ENCODE measurements at regions not wholly inside any gene's neighbourhood (a gene's known extent, or its start where the extent isn't known, plus 50 kb on each side); places are given as distances from the start of the nearest gene placed in this dataset.

DNA sequence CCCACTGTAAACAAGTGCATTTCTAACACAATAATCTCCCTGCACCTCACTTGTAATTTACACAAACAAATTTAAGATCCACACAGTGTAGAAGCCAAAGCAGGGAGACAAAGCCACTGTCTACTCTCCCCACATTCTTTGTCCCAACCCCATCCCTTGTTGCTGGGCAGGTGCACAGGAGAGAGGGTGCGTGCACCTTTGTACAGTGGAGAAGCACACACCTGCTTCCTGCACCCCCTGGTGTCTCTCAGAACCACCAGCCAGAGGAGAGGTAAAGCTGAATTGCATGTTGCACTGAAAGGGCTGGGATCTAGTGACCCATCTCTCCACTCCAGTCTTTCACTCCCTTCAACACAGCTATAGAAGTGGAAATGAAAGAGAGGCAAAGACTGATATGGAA lies 51.4 kb upstream of the IFNG-AS1 start:
- POLR2A ChIA-PET (ENCODE audit: partially characterized antibody): no interaction called here
- H4K8ac ChIP-seq (ENCODE audit: extremely low read depth, insufficient read depth, low read length): no peak overlapping the region
- no peak overlapping the region for H4K91ac ChIP-seq (replicated peaks; ENCODE audit: insufficient read length, low read length)
- H4K20me1 ChIP-seq (replicated peaks in 1 of 2; ENCODE audit: control insufficient read depth in 1 of 2, insufficient read depth in 2 of 2, low read length in 2 of 2): no peaks in the 10 kb centered on the region
- no peak overlapping the region for H3K4me2 ChIP-seq (ENCODE audit: insufficient read depth in 1 of 2, low read depth in 2 of 2, low read length in 2 of 2)
- H3K4me3 ChIP-seq (ENCODE audit: extremely low read depth in 1 of 4, insufficient read depth in 2 of 4, low read depth in 3 of 4, low read length in 4 of 4): no peak overlapping the region
- no peak overlapping the region for H3K56ac ChIP-seq (replicated peaks; ENCODE audit: insufficient read length, low read depth, low read length)
- FAIRE-seq (no peak), DNase-seq (ENCODE audit: low read depth in 1 of 2, low spot score in 2 of 2) (no peak)
- no peak overlapping the region for H3K18ac ChIP-seq (ENCODE audit: extremely low read depth, low read length)
- no peaks in the 10 kb centered on the region for H3K79me2 ChIP-seq (ENCODE audit: control insufficient read depth in 1 of 2, insufficient read depth in 2 of 2, low read length in 2 of 2)
- H3K4ac ChIP-seq (replicated peaks; ENCODE audit: insufficient read length, low read depth, low read length): no peak overlapping the region
- WGBS, 2 experiments (ENCODE audit: extremely low coverage in 1 of 2, insufficient coverage in 1 of 2, insufficient read length in 1 of 2, insufficient replicate concordance in 2 of 2, low coverage in 1 of 2, low lambda C conversion rate in 2 of 2, missing lambda C conversion rate in 1 of 2): 88% methylated on average over 1 of the region's 1 CpG; no CpG with 5 or more reads in 1 of the 2 experiments
- no peak overlapping the region for H4K5ac ChIP-seq (ENCODE audit: insufficient read length, low read depth, low read length)
- H3K9me3 ChIP-seq (ENCODE audit: insufficient read depth in 2 of 2, low read depth in 1 of 2, low read length in 1 of 2): no peaks in the 10 kb centered on the region
- no peaks in the 10 kb centered on the region for H3K79me1 ChIP-seq (ENCODE audit: low read depth, low read length)
- no peak for TF ChIP-seq NANOG (IDR thresholded peaks at IDR 0.05; ENCODE audit: insufficient read depth, low read depth, low read length, poor library complexity, severe bottlenecking)
- TF ChIP-seq BCL11A (IDR thresholded peaks at IDR 0.05; ENCODE audit: low read depth in 2 of 2, low read length in 2 of 2): no peak
- TF ChIP-seq CHD2 (IDR thresholded peaks at IDR 0.05; ENCODE audit: low read length): no peak
- TF ChIP-seq SAP30 (IDR thresholded peaks at IDR 0.05; ENCODE audit: insufficient read depth, insufficient replicate concordance, low read length): no peak
- TF ChIP-seq YY1 (IDR thresholded peaks at IDR 0.05; ENCODE audit: low read depth, low read length): no peak
- TF ChIP-seq MAX (IDR thresholded peaks at IDR 0.05): no peak
- TF ChIP-seq TAF7 (optimal IDR thresholded peaks at IDR 0.05; ENCODE audit: borderline replicate concordance, low read depth, low read length): no peak
- TF ChIP-seq MAFK (IDR thresholded peaks at IDR 0.05; ENCODE audit: low read depth, low read length): no peak
- TF ChIP-seq SUZ12 (IDR thresholded peaks at IDR 0.05; ENCODE audit: low read length): no peak
- TF ChIP-seq CREB1 (IDR thresholded peaks at IDR 0.05): no peak
- TF ChIP-seq FOSL1 (IDR thresholded peaks at IDR 0.05; ENCODE audit: insufficient read depth, low read depth, low read length): no peak
- no peak for TF ChIP-seq RXRA (IDR thresholded peaks at IDR 0.05; ENCODE audit: insufficient read depth, low read depth, low read length)
- H3K9ac ChIP-seq (replicated peaks in 1 of 4; ENCODE audit: extremely low read depth in 1 of 4, low read depth in 3 of 4, low read length in 3 of 4): no peak overlapping the region
- H2BK5ac ChIP-seq (ENCODE audit: low read depth, low read length): no peak overlapping the region
- no peaks in the 10 kb centered on the region for H3K36me3 ChIP-seq (ENCODE audit: control insufficient read depth in 2 of 4, insufficient read depth in 4 of 4, low read length in 3 of 4)
- H3K14ac ChIP-seq (ENCODE audit: insufficient read length): no peak overlapping the region
- H3K27ac ChIP-seq (ENCODE audit: low read depth, low read length): no peak overlapping the region
- H2BK20ac ChIP-seq (ENCODE audit: low read length): no peak overlapping the region
- no peaks in the 10 kb centered on the region for H3K23me2 ChIP-seq (ENCODE audit: low read depth, low read length)
- H2BK120ac ChIP-seq (replicated peaks; ENCODE audit: low read depth, low read length): no peak overlapping the region
- no peak overlapping the region for H2BK12ac ChIP-seq (ENCODE audit: low read depth, low read length)
- CTCF ChIA-PET (ENCODE audit: partially characterized antibody): interaction anchor here (1.0 kb wide), 1 partner anchor 13 kb away, joined by 5 read pairs; no protein-coding TSS in a partner anchor
- no peak overlapping the region for H2BK15ac ChIP-seq (ENCODE audit: low read length)
- H2AK5ac ChIP-seq (ENCODE audit: low read depth, low read length): no peak overlapping the region
- H3K23ac ChIP-seq (ENCODE audit: insufficient read length): no peak overlapping the region
- no peaks in the 10 kb centered on the region for H3K27me3 ChIP-seq (replicated peaks in 1 of 4; ENCODE audit: control insufficient read depth in 3 of 4, extremely low read depth in 1 of 4, insufficient read depth in 3 of 4, low read length in 3 of 4)
- peaks cover 0 to 4% (median 1%) of the 10 kb centered on the region in 4 experiments; a peak in 3 of 7 replicates for H3K4me1 ChIP-seq (replicated peaks in 1 of 4; ENCODE audit: control insufficient read depth in 3 of 4, insufficient read depth in 4 of 4, low read length in 3 of 4)
- H2AFZ ChIP-seq (ENCODE audit: low read length): no peak overlapping the region

Measured in H1 (cell line).